ENCODE measurements at regions not wholly inside any gene's neighbourhood (a gene's known extent, or its start where the extent isn't known, plus 50 kb on each side); places are given as distances from the start of the nearest gene placed in this dataset.
A peak's percentile ranks its signal among the peaks of the same experiment; 100 is the strongest.

GRCh38 chrX:10325611-10326010 lies 168.8 kb downstream of the CLCN4 start:
- Histone ChIP-seq H3K36me3 (replicated peaks in 1 of 2; ENCODE audit: control insufficient read depth in 2 of 2, insufficient read depth in 2 of 2, low read length in 2 of 2) (no peaks in the 10 kb centered on the region), H3K23ac (ENCODE audit: low read depth, low read length, poor library complexity) (no peak overlapping the region), H3K18ac (ENCODE audit: low read length) (no peak overlapping the region), H3K9me3 (replicated peaks in 1 of 2; ENCODE audit: control insufficient read depth in 2 of 2, insufficient read depth in 1 of 2, low read depth in 1 of 2, low read length in 2 of 2) (no peaks in the 10 kb centered on the region), H2BK12ac (ENCODE audit: low read length) (no peak overlapping the region), H2AFZ (ENCODE audit: low read length) (no peak overlapping the region), H3K4ac (ENCODE audit: low read length) (no peak overlapping the region), H3K27me3 (ENCODE audit: control insufficient read depth in 3 of 3, insufficient read depth in 3 of 3, low read depth in 1 of 3, low read length in 3 of 3) (no peaks in the 10 kb centered on the region), H3K9ac (ENCODE audit: low read depth, low read length, poor library complexity) (no peak overlapping the region), H3K27ac (replicated peaks; ENCODE audit: low read length) (no peak overlapping the region), H2AK5ac (ENCODE audit: low read depth, low read length) (no peak overlapping the region), H3K14ac (ENCODE audit: low read length) (no peak overlapping the region), H3K4me2 (ENCODE audit: insufficient read depth, low read length, poor library complexity, severe bottlenecking) (no peak overlapping the region), H3K79me1 (ENCODE audit: low read depth, low read length) (no peaks in the 10 kb centered on the region), H2BK5ac (ENCODE audit: low read length) (no peak overlapping the region), H3K4me3 (ENCODE audit: low read length in 2 of 2) (no peak overlapping the region), H4K8ac (ENCODE audit: low read depth, low read length) (no peak overlapping the region), H2BK120ac (ENCODE audit: low read depth, low read length) (no peak overlapping the region), H2BK15ac (ENCODE audit: low read length) (no peak overlapping the region), H3K4me1 (ENCODE audit: control insufficient read depth in 2 of 2, insufficient read depth in 1 of 2, low read depth in 1 of 2, low read length in 2 of 2) (no peaks in the 10 kb centered on the region), H4K91ac (ENCODE audit: low read depth, low read length, poor library complexity) (no peak overlapping the region)
- no peak for DNase-seq (ENCODE audit: low spot score)
- no CpG with 5 or more reads among the region's 2 CpGs for whole genome bisulfite sequencing, 2 donors (ENCODE audit: extremely low coverage in 2 of 2, insufficient read length in 2 of 2, insufficient replicate concordance in 1 of 2)

- H3K79me1 ChIP-seq (ENCODE audit: low read depth, low read length), result no peaks in the 10 kb centered on the region
- no peak overlapping the region for H2AK5ac ChIP-seq (ENCODE audit: low read depth, low read length)
- WGBS, 2 donors (ENCODE audit: extremely low coverage in 2 of 2, insufficient read length in 2 of 2, insufficient replicate concordance in 1 of 2), result no CpG with 5 or more reads among the region's 2 CpGs
- no peak overlapping the region for H3K14ac ChIP-seq (ENCODE audit: low read length)
- H3K36me3 ChIP-seq (replicated peaks in 1 of 2; ENCODE audit: control insufficient read depth in 2 of 2, insufficient read depth in 2 of 2, low read length in 2 of 2), result no peaks in the 10 kb centered on the region
- no peak overlapping the region for H2BK5ac ChIP-seq (ENCODE audit: low read length)
- H2BK12ac ChIP-seq (ENCODE audit: low read length), result no peak overlapping the region
- H2BK120ac ChIP-seq (ENCODE audit: low read depth, low read length), result no peak overlapping the region
- no peak overlapping the region for H2AFZ ChIP-seq (ENCODE audit: low read length)
- H3K27me3 ChIP-seq (ENCODE audit: control insufficient read depth in 3 of 3, insufficient read depth in 3 of 3, low read depth in 1 of 3, low read length in 3 of 3), result peaks cover 0 to 6% (median 0%) of the 10 kb centered on the region in 3 experiments
- no peak overlapping the region for H3K27ac ChIP-seq (replicated peaks; ENCODE audit: low read length)
- H4K91ac ChIP-seq (ENCODE audit: low read depth, low read length, poor library complexity), result no peak overlapping the region
- no peak overlapping the region for H3K4me2 ChIP-seq (ENCODE audit: insufficient read depth, low read length, poor library complexity, severe bottlenecking)
- no peak overlapping the region for H3K4ac ChIP-seq (ENCODE audit: low read length)
- H3K23ac ChIP-seq (ENCODE audit: low read depth, low read length, poor library complexity), result no peak overlapping the region
- H4K8ac ChIP-seq (ENCODE audit: low read depth, low read length), result no peak overlapping the region
- H3K4me3 ChIP-seq (ENCODE audit: low read length in 2 of 2), result no peak overlapping the region
- H3K9ac ChIP-seq (ENCODE audit: low read depth, low read length, poor library complexity), result no peak overlapping the region
- H3K4me1 ChIP-seq (ENCODE audit: control insufficient read depth in 2 of 2, insufficient read depth in 1 of 2, low read depth in 1 of 2, low read length in 2 of 2), result no peaks in the 10 kb centered on the region
- no peak overlapping the region for H2BK15ac ChIP-seq (ENCODE audit: low read length)
- H3K18ac ChIP-seq (ENCODE audit: low read length), result no peak overlapping the region
- no peaks in the 10 kb centered on the region for H3K9me3 ChIP-seq (replicated peaks in 1 of 2; ENCODE audit: control insufficient read depth in 2 of 2, insufficient read depth in 1 of 2, low read depth in 1 of 2, low read length in 2 of 2)
- DNase-seq (ENCODE audit: low spot score), result no peak
Measured at GRCh38 chrX:10326578-10326977, 169.8 kb downstream of the CLCN4 start.

GRCh38 chrX:10327651-10328050 lies 170.9 kb downstream of the CLCN4 start:
- no peak overlapping the region for H2BK15ac ChIP-seq (ENCODE audit: low read length)
- H3K4me3 ChIP-seq (ENCODE audit: low read length in 2 of 2), result no peak overlapping the region
- no peak overlapping the region for H2AK5ac ChIP-seq (ENCODE audit: low read depth, low read length)
- no peak overlapping the region for H3K23ac ChIP-seq (ENCODE audit: low read depth, low read length, poor library complexity)
- no peak overlapping the region for H4K91ac ChIP-seq (ENCODE audit: low read depth, low read length, poor library complexity)
- no peaks in the 10 kb centered on the region for H3K36me3 ChIP-seq (replicated peaks in 1 of 2; ENCODE audit: control insufficient read depth in 2 of 2, insufficient read depth in 2 of 2, low read length in 2 of 2)
- DNase-seq (ENCODE audit: low spot score), result peak; percentile 4
- H3K4me2 ChIP-seq (ENCODE audit: insufficient read depth, low read length, poor library complexity, severe bottlenecking), result no peak overlapping the region
- H3K79me1 ChIP-seq (ENCODE audit: low read depth, low read length), result no peaks in the 10 kb centered on the region
- WGBS, 2 donors (ENCODE audit: extremely low coverage in 2 of 2, insufficient read length in 2 of 2, insufficient replicate concordance in 1 of 2), result no CpG with 5 or more reads among the region's 7 CpGs
- H3K9ac ChIP-seq (ENCODE audit: low read depth, low read length, poor library complexity), result no peak overlapping the region
- H3K4me1 ChIP-seq (ENCODE audit: control insufficient read depth in 2 of 2, insufficient read depth in 1 of 2, low read depth in 1 of 2, low read length in 2 of 2), result no peaks in the 10 kb centered on the region
- no peaks in the 10 kb centered on the region for H3K9me3 ChIP-seq (replicated peaks in 1 of 2; ENCODE audit: control insufficient read depth in 2 of 2, insufficient read depth in 1 of 2, low read depth in 1 of 2, low read length in 2 of 2)
- no peak overlapping the region for H3K4ac ChIP-seq (ENCODE audit: low read length)
- no peak overlapping the region for H2BK12ac ChIP-seq (ENCODE audit: low read length)
- H2BK120ac ChIP-seq (ENCODE audit: low read depth, low read length), result no peak overlapping the region
- H3K27me3 ChIP-seq (ENCODE audit: control insufficient read depth in 3 of 3, insufficient read depth in 3 of 3, low read depth in 1 of 3, low read length in 3 of 3), result peaks cover 0 to 7% (median 0%) of the 10 kb centered on the region in 3 experiments
- no peak overlapping the region for H3K18ac ChIP-seq (ENCODE audit: low read length)
- no peak overlapping the region for H4K8ac ChIP-seq (ENCODE audit: low read depth, low read length)
- no peak overlapping the region for H3K27ac ChIP-seq (replicated peaks; ENCODE audit: low read length)
- no peak overlapping the region for H2BK5ac ChIP-seq (ENCODE audit: low read length)
- H3K14ac ChIP-seq (ENCODE audit: low read length), result no peak overlapping the region
- H2AFZ ChIP-seq (ENCODE audit: low read length), result peak overlapping the region; percentile 80

DNA sequence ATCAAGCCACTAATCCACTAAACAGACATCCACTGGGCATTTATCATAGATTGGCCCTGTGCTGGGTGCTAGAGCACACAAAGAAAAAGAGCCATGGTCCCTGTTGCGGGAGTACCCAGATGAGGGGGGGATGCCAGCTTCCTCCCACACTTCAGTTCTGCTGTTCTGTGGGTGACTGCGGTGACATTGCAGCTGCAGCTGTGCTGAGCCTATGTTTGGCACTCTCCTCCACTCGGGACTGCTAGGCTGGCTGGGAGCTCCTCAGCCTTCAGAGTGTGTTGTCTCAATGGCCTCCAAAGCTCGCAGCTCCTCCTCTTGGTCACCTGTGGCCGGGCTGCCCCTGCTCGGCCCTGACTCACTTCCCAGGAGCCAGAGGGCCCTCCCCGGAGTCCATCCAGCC lies 173.2 kb downstream of the CLCN4 start:
- no peaks in the 10 kb centered on the region for H3K4me1 ChIP-seq (ENCODE audit: control insufficient read depth in 2 of 2, insufficient read depth in 1 of 2, low read depth in 1 of 2, low read length in 2 of 2)
- no peak overlapping the region for H4K91ac ChIP-seq (ENCODE audit: low read depth, low read length, poor library complexity)
- no peak overlapping the region for H2BK15ac ChIP-seq (ENCODE audit: low read length)
- H2BK5ac ChIP-seq (ENCODE audit: low read length), result no peak overlapping the region
- no peak overlapping the region for H2BK12ac ChIP-seq (ENCODE audit: low read length)
- no peak overlapping the region for H3K18ac ChIP-seq (ENCODE audit: low read length)
- no peak overlapping the region for H3K9ac ChIP-seq (ENCODE audit: low read depth, low read length, poor library complexity)
- H3K4me2 ChIP-seq (ENCODE audit: insufficient read depth, low read length, poor library complexity, severe bottlenecking), result no peak overlapping the region
- H3K23ac ChIP-seq (ENCODE audit: low read depth, low read length, poor library complexity), result no peak overlapping the region
- WGBS, 2 donors (ENCODE audit: extremely low coverage in 2 of 2, insufficient read length in 2 of 2, insufficient replicate concordance in 1 of 2), result no CpG with 5 or more reads among the region's 7 CpGs
- no peak overlapping the region for H3K4me3 ChIP-seq (ENCODE audit: low read length in 2 of 2)
- H3K9me3 ChIP-seq (replicated peaks in 1 of 2; ENCODE audit: control insufficient read depth in 2 of 2, insufficient read depth in 1 of 2, low read depth in 1 of 2, low read length in 2 of 2), result no peaks in the 10 kb centered on the region
- H3K36me3 ChIP-seq (replicated peaks in 1 of 2; ENCODE audit: control insufficient read depth in 2 of 2, insufficient read depth in 2 of 2, low read length in 2 of 2), result no peaks in the 10 kb centered on the region
- no peak for DNase-seq (ENCODE audit: low spot score)
- H2BK120ac ChIP-seq (ENCODE audit: low read depth, low read length), result no peak overlapping the region
- peaks cover 0 to 7% (median 0%) of the 10 kb centered on the region in 3 experiments for H3K27me3 ChIP-seq (ENCODE audit: control insufficient read depth in 3 of 3, insufficient read depth in 3 of 3, low read depth in 1 of 3, low read length in 3 of 3)
- no peak overlapping the region for H4K8ac ChIP-seq (ENCODE audit: low read depth, low read length)
- no peak overlapping the region for H2AFZ ChIP-seq (ENCODE audit: low read length)
- no peak overlapping the region for H2AK5ac ChIP-seq (ENCODE audit: low read depth, low read length)
- H3K27ac ChIP-seq (replicated peaks; ENCODE audit: low read length), result no peak overlapping the region
- no peaks in the 10 kb centered on the region for H3K79me1 ChIP-seq (ENCODE audit: low read depth, low read length)
- H3K4ac ChIP-seq (ENCODE audit: low read length), result no peak overlapping the region
- no peak overlapping the region for H3K14ac ChIP-seq (ENCODE audit: low read length)
